HCT116 (cell line): ENCODE measurements at regions not wholly inside any gene's neighbourhood (a gene's known extent, or its start where the extent isn't known, plus 50 kb on each side); places are given as distances from the start of the nearest gene placed in this dataset.

Experiments used
- ATAC-seq: fragments of 200-7000 bp; cut with Tn5 transposase; 2 replicates; pipeline ENCODE4 v1.9.1; 2020; ENCODE audit warnings: mild to moderate bottlenecking, moderate library complexity
- BruUV-seq: library from RNA; stranded (reverse); fragments of 400-500 nt; replicated peaks from 2 replicates; lab custom pipeline; 2021; lab: Mats Ljungman, UMichigan
- CTCF ChIA-PET: fragments of 300-600 bp; sonication (Branson Sonifier 250); formaldehyde crosslinking; loops from one replicate; lab custom pipeline; 2021; ENCODE audit warnings: antibody characterized with exemption; lab: Charles Lee
- POLR2A ChIA-PET: fragments of 300-600, 350-600 bp; sonication (Branson Sonifier 250); formaldehyde crosslinking; loops from one replicate; lab custom pipeline; 2021; ENCODE audit warnings: antibody characterized with exemption; lab: Charles Lee
- RAD21 ChIA-PET, 2 experiments: fragments of 300-600 bp; sonication (Branson Sonifier 250); formaldehyde crosslinking; loops; one replicate each; lab custom pipeline; 2023; ENCODE audit warnings: low total read pairs in 2 of 2; ENCODE audit not compliant: uncharacterized antibody in 2 of 2, unreplicated experiment in 2 of 2, low non-redundant PET in 1 of 2; lab: Charles Lee
- DNase-seq: peaks from one replicate; pipeline ENCODE4 v3.0.0-alpha.2; 2010; ENCODE audit warnings: low read depth, low spot score
- H2AFZ ChIP-seq: fragments of 200-600 bp; shearing (Covaris generic), sonication (generic); 2 replicates; pipeline ENCODE4 v1.6.1; 2017; ENCODE audit warnings: low read depth, mixed run types, mixed read lengths, antibody characterized with exemption, low read length; ENCODE audit not compliant: poor library complexity, severe bottlenecking
- H3K27ac ChIP-seq: 2 replicates; pipeline ENCODE4 v1.5.1; 2012; ENCODE audit warnings: low read depth, low read length
- H3K27me3 ChIP-seq: fragments of 200-600 bp; sonication (generic); 2 replicates; pipeline ENCODE4 v1.6.1; 2016; ENCODE audit warnings: mixed run types, low read length, mixed read lengths; ENCODE audit not compliant: insufficient read depth
- H3K36me3 ChIP-seq, 2 experiments: fragments of 200-500 bp in 1 of 2; fragments of 200-600 bp in 1 of 2; sonication (Bioruptor generic) in 1 of 2; sonication (generic) in 1 of 2; 2 replicates each; pipeline versions ENCODE4 v1.5.1 to v1.6.1; 2014 to 2016; ENCODE audit warnings: low read length in 2 of 2, inconsistent platforms in 1 of 2, mixed read lengths in 1 of 2, mixed run types in 1 of 2; ENCODE audit not compliant: insufficient read depth in 2 of 2, control insufficient read depth in 1 of 2
- H3K4me1 ChIP-seq, 2 experiments: fragments of 200-600 bp in 1 of 2; sonication (generic) in 1 of 2; 2 replicates each; pipeline versions ENCODE4 v1.5.1 to v1.6.1; 2012 to 2017; ENCODE audit warnings: low read length in 2 of 2, inconsistent platforms in 1 of 2, mild to moderate bottlenecking in 1 of 2, mixed read lengths in 1 of 2, mixed run types in 1 of 2, moderate library complexity in 1 of 2; ENCODE audit not compliant: insufficient read depth in 2 of 2, control insufficient read depth in 1 of 2
- H3K4me2 ChIP-seq: fragments of 200-600 bp; sonication (generic); 2 replicates; pipeline ENCODE4 v1.6.1; 2017; ENCODE audit warnings: mixed run types, low read length, mixed read lengths
- H3K4me3 ChIP-seq, 2 experiments: fragments of 200-600 bp in 1 of 2; sonication (generic) in 1 of 2; replicated peaks in 1 of 2; 2 replicates each; pipeline ENCODE4 v1.5.1; 2011 to 2016; ENCODE audit warnings: low read length in 2 of 2, control low read depth in 1 of 2, low read depth in 1 of 2, mild to moderate bottlenecking in 1 of 2, mixed read lengths in 1 of 2, mixed run types in 1 of 2
- H3K79me2 ChIP-seq: fragments of 200-600 bp; sonication (generic); 2 replicates; pipeline ENCODE4 v1.6.1; 2017; ENCODE audit warnings: mild to moderate bottlenecking, mixed run types, low read length, moderate library complexity, mixed read lengths; ENCODE audit not compliant: insufficient read depth
- H3K9ac ChIP-seq: fragments of 200-600 bp; sonication (generic); 2 replicates; pipeline ENCODE4 v1.6.1; 2016; ENCODE audit warnings: low read length, mixed read lengths
- H3K9me2 ChIP-seq: fragments of 200-600 bp; sonication (generic), shearing (Covaris generic); 2 replicates; pipeline ENCODE4 v1.6.1; 2017; ENCODE audit warnings: mixed run types, mild to moderate bottlenecking, moderate library complexity; ENCODE audit not compliant: insufficient read depth
- H3K9me3 ChIP-seq, 2 experiments: fragments of 200-500 bp in 1 of 2; fragments of 200-600 bp in 1 of 2; sonication (Bioruptor generic) in 1 of 2; sonication (generic) in 1 of 2; 2 replicates each; pipeline ENCODE4 v1.6.1; 2014 to 2017; ENCODE audit warnings: low read length in 2 of 2, mixed read lengths in 2 of 2, inconsistent platforms in 1 of 2, low read depth in 1 of 2, mild to moderate bottlenecking in 1 of 2, mixed run types in 1 of 2, moderate library complexity in 1 of 2; ENCODE audit not compliant: control insufficient read depth in 1 of 2, insufficient read depth in 1 of 2
- H4K20me1 ChIP-seq: fragments of 200-600 bp; sonication (generic), shearing (Covaris generic); 2 replicates; pipeline ENCODE4 v1.6.1; 2017; ENCODE audit warnings: mixed run types, mild to moderate bottlenecking, moderate library complexity; ENCODE audit not compliant: insufficient read depth
- ATF3 ChIP-seq: IDR thresholded peaks from 2 replicates; pipeline ENCODE4 v1.6.1; 2012
- CBX3 ChIP-seq: IDR thresholded peaks from 2 replicates; pipeline ENCODE4 v1.6.1; 2012; ENCODE audit warnings: low read depth
- CTCF ChIP-seq, 3 experiments: fragments of 200-600 bp in 1 of 3; sonication (generic) in 1 of 3; IDR thresholded peaks in 2 of 3; conservative IDR thresholded peaks in 1 of 3; 2 replicates each; pipeline ENCODE4 v1.5.1; 2012 to 2017; ENCODE audit warnings: low read depth in 2 of 3, low read length in 2 of 3, antibody characterized with exemption in 1 of 3, borderline replicate concordance in 1 of 3, control low read depth in 1 of 3, mild to moderate bottlenecking in 1 of 3, mixed read lengths in 1 of 3, mixed run types in 1 of 3, moderate library complexity in 1 of 3; ENCODE audit not compliant: insufficient read depth in 1 of 3
- EZH2phosphoT487 ChIP-seq: fragments of 200-600 bp; IDR thresholded peaks from 2 replicates; pipeline ENCODE4 v1.6.1; 2018; ENCODE audit warnings: antibody characterized with exemption, borderline replicate concordance
- FOSL1 ChIP-seq: IDR thresholded peaks from 2 replicates; pipeline ENCODE4 v1.6.1; 2012; ENCODE audit warnings: low read depth
- JUND ChIP-seq: IDR thresholded peaks from 2 replicates; pipeline ENCODE4 v1.6.1; 2012
- RAD21 ChIP-seq: IDR thresholded peaks from 2 replicates; pipeline ENCODE4 v1.6.1; 2012; ENCODE audit warnings: low read depth, mild to moderate bottlenecking
- SP1 ChIP-seq: IDR thresholded peaks from 2 replicates; pipeline ENCODE4 v1.6.1; 2012; ENCODE audit warnings: low read depth
- YY1 ChIP-seq: IDR thresholded peaks from 2 replicates; pipeline ENCODE4 v1.6.1; 2011; ENCODE audit warnings: low read length, low read depth, moderate library complexity, mild to moderate bottlenecking; ENCODE audit not compliant: insufficient replicate concordance; ENCODE audit errors: extremely low read depth
- ZFX ChIP-seq: fragments of 450-650 bp; IDR thresholded peaks from 2 replicates; pipeline ENCODE4 v1.6.1; 2017
- intact Hi-C: fragments of 100-400 bp; cut with micrococcal nuclease; formaldehyde crosslinking; loops from 2 replicates; pipeline ENCODE4 v1.10.0; 2022

- ATAC-seq (no peak), DNase-seq (no peak)
- Histone ChIP-seq H3K9me3 (no peaks in the 10 kb centered on the region), H3K79me2 (no peaks in the 10 kb centered on the region), H2AFZ (no peak overlapping the region), H3K27me3 (0 out of 2 replicates have a peak, but pooled peaks cover under 1% of the 10 kb centered on the region), H3K36me3 (no peaks in the 10 kb centered on the region), H3K4me1 (no peaks in the 10 kb centered on the region), H3K4me3 (no peak overlapping the region), H3K4me2 (no peak overlapping the region), H4K20me1 (no peaks in the 10 kb centered on the region), H3K9me2 (no peaks in the 10 kb centered on the region), H3K9ac (no peak overlapping the region), H3K27ac (no peak overlapping the region)
- TF ChIP-seq FOSL1 (no peak), CTCF (IDR thresholded peaks at IDR 0.05 in 2 of 3, conservative IDR thresholded peaks at IDR 0.05 in 1 of 3; ENCODE audit: borderline replicate concordance in 1 of 3, insufficient read depth in 1 of 3, low read depth in 2 of 3, low read length in 2 of 3) (no peak), CBX3 (no peak), EZH2phosphoT487 (no peak), ATF3 (no peak), JUND (no peak), RAD21 (no peak), ZFX (no peak), YY1 (no peak), SP1 (no peak)
- intact Hi-C loops, result no loop called here
- ChIA-PET POLR2A (no interaction called here), CTCF (no interaction called here), RAD21 (interaction anchor here in 1 of 2 experiments (0.6 kb wide), 1 partner anchor 170 kb away, joined by 3 read pairs; no protein-coding TSS in a partner anchor)
- BruUV-seq, result no TSS peak
Observed at GRCh38 chr4:3709846-3710441, 56.2 kb upstream of the ADRA2C start.
